ENCODE measurements at regions not wholly inside any gene's neighbourhood (a gene's known extent, or its start where the extent isn't known, plus 50 kb on each side); places are given as distances from the start of the nearest gene placed in this dataset.
"Not testable (repeated sequence)": the region's sequence is repeated elsewhere in the genome, so short reads cannot be mapped to it uniquely, and the experiment has no call there.

- in situ Hi-C loops (cut with HindIII; ENCODE audit: low sequenced_read_pairs) = no loop called here
- DNase-seq (ENCODE audit: low spot score) = no peak
These were observed 81.5 kb upstream of the PTPN13 start for GRCh38 chr4:86512631-86513030.

GRCh38 chr4:86515963-86516362 is 78.2 kb upstream of the PTPN13 start:
- in situ Hi-C loops (cut with HindIII; ENCODE audit: low sequenced_read_pairs); DNase-seq (ENCODE audit: low spot score): not testable (repeated sequence)

GRCh38 chr4:86521373-86521969 is 72.6 kb upstream of the PTPN13 start:
- in situ Hi-C loops (cut with HindIII; ENCODE audit: low sequenced_read_pairs) = no loop called here
- DNase-seq (ENCODE audit: low spot score) = no peak

GRCh38 chr4:86522349-86522748 is 71.8 kb upstream of the PTPN13 start:
- DNase-seq (ENCODE audit: low spot score) = no peak
- in situ Hi-C loops (cut with HindIII; ENCODE audit: low sequenced_read_pairs) = no loop called here

- in situ Hi-C loops (cut with HindIII; ENCODE audit: low sequenced_read_pairs) = no loop called here
- no peak for DNase-seq (ENCODE audit: low spot score)
These were observed 70.8 kb upstream of the PTPN13 start for GRCh38 chr4:86523333-86523732.

- DNase-seq (ENCODE audit: low spot score); in situ Hi-C loops (cut with HindIII; ENCODE audit: low sequenced_read_pairs): not testable (repeated sequence)
These were observed 66.4 kb upstream of the PTPN13 start for GRCh38 chr4:86527713-86528112.

GRCh38 chr4:86529436-86529835 is 64.7 kb upstream of the PTPN13 start:
- in situ Hi-C loops (cut with HindIII; ENCODE audit: low sequenced_read_pairs) = no loop called here
- DNase-seq (ENCODE audit: low spot score) = no peak

GRCh38 chr4:86530183-86530582 is 63.9 kb upstream of the PTPN13 start:
- in situ Hi-C loops (cut with HindIII; ENCODE audit: low sequenced_read_pairs) = no loop called here
- no peak for DNase-seq (ENCODE audit: low spot score)

GRCh38 chr4:86531440-86531839 is 62.7 kb upstream of the PTPN13 start:
- in situ Hi-C loops (cut with HindIII; ENCODE audit: low sequenced_read_pairs) = no loop called here
- DNase-seq (ENCODE audit: low spot score) = no peak

- DNase-seq (ENCODE audit: low spot score) = no peak
- in situ Hi-C loops (cut with HindIII; ENCODE audit: low sequenced_read_pairs) = no loop called here
These were observed 61.3 kb upstream of the PTPN13 start for GRCh38 chr4:86532851-86533250.

- DNase-seq (ENCODE audit: low spot score) = no peak
- in situ Hi-C loops (cut with HindIII; ENCODE audit: low sequenced_read_pairs) = no loop called here
These were observed 58.0 kb upstream of the PTPN13 start for GRCh38 chr4:86536151-86536550.

- in situ Hi-C loops (cut with HindIII; ENCODE audit: low sequenced_read_pairs) = no loop called here
- no peak for DNase-seq (ENCODE audit: low spot score)
These were observed 51.6 kb upstream of the PTPN13 start for GRCh38 chr4:86542319-86543027.

- in situ Hi-C loops (cut with HindIII; ENCODE audit: low sequenced_read_pairs) = no loop called here
These were observed 51.0 kb upstream of the PTPN13 start for GRCh38 chr4:86543080-86543479.

GRCh38 chr4:86543560-86544309 is 50.4 kb upstream of the PTPN13 start:
- DNase-seq (ENCODE audit: low spot score) = no peak
- in situ Hi-C loops (cut with HindIII; ENCODE audit: low sequenced_read_pairs) = no loop called here

More at GRCh38 chr4:86543080-86543479, 51.0 kb upstream of the PTPN13 start:
- DNase-seq (ENCODE audit: low spot score) = no peak

GRCh38 chr4:86544310-86544966 is 49.7 kb upstream of the PTPN13 start:
- no peak for DNase-seq (ENCODE audit: low spot score)
- in situ Hi-C loops (cut with HindIII; ENCODE audit: low sequenced_read_pairs) = no loop called here

All from G401 (cell line).